RKO (cell line): ENCODE measurements at regions not wholly inside any gene's neighbourhood (a gene's known extent, or its start where the extent isn't known, plus 50 kb on each side); places are given as distances from the start of the nearest gene placed in this dataset.
"Not testable (repeated sequence)": the region's sequence is repeated elsewhere in the genome, so short reads cannot be mapped to it uniquely, and the experiment has no call there.

Experiments used
- DNase-seq: peaks from one replicate; pipeline ENCODE4 v3.0.0-alpha.2; 2016; ENCODE audit warnings: low spot score

DNA sequence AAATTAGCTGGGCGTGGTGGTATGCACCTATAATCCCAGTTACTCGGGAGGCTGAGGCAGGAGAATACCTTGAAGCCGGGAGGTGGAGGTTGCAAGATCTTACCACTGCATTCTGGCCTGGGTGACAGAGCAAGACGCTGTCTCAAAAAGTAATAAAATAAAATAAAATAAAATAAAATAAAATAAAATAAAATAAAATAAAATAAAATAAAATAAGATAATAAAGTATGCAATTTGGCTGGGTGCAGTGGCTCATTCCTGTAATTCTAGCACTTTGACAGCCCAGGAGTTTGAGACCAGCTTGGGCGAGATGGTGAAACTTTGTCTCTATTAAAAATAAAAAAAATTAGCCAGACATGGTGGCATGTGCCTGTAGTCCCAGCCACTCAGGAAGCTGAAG lies 85.6 kb upstream of the XPO1 start:
- DNase-seq, result no peak

DNA sequence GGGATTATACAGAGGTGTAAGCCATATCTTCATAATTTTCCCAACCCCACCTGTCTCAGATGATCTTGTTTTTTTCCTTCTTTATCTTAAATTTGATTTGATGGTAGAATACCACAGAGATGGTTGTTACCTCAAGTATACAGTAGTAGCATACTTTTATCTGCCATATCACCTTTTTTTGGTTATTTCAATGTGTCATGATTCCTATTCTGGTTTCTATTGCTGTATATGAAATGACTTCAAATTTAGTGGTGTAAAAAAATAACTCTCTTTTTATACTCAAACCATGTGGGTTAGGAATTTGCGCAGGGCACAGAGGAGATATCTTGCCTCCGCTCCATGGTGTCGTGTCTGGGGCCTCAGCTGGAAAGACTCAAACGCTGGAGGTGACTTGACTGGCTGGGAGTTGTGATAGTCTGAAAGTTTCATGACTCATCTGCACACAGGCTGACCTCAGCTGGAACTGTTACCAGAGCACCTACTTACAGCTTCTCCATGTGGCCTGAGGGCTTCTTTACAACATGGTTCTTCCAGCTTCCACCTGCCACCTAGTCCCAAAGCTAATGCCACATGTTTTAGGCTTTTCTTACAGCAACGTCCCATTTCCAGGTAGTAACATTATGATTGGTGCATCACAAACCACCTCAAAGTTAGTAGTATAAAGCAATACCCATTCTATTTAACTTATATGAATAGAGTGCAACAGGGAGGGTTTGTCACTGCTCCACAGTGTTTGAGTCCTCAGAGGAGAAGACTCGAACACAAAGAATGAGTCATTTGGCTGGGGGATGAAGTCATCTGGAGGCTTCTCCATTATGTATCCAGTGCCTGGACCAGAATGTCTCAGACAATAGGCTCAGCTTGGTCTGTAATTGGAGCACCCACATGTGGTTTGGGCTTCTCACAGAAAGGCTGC lies 82.3 kb upstream of the XPO1 start:
- DNase-seq, result peak; percentile 68

DNA sequence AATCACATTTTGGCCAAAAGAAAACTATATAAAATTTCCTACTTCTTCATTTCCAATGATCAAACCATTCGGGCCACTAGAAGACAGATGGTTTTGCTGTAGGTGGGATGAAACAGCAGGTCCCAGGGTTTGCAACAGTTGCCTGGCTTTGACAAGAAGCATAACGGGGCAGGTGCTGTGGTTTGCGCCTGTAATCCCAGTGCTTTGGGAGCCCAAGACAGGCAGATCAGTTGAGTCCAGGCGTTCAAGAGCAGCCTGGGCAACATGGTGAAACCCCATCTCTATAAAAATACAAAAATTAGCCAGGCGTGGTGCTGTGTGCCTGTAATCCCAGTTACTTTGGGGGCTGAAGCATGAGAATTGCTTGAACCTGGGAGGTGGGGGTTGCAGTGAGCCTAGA lies 81.4 kb upstream of the XPO1 start:
- DNase-seq, result no peak

DNA sequence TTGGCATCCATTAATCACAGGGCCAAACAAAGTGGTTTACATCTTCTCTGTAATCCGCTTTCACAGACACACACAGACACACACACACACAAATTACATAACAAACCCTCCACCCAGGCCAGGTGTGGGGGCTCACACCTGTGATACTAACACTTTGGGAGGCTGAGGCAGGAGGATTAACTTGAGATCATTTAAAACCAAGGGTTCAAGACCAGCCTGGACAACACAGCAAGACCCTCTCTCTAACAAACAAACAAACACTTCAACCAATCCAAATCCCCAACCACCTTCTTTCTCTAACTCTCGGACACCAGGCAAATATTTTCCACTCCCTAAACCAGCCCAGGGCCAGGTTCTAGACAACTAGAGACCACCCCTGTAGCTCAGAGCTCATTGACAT lies 79.5 kb upstream of the XPO1 start:
- no peak for DNase-seq

DNA sequence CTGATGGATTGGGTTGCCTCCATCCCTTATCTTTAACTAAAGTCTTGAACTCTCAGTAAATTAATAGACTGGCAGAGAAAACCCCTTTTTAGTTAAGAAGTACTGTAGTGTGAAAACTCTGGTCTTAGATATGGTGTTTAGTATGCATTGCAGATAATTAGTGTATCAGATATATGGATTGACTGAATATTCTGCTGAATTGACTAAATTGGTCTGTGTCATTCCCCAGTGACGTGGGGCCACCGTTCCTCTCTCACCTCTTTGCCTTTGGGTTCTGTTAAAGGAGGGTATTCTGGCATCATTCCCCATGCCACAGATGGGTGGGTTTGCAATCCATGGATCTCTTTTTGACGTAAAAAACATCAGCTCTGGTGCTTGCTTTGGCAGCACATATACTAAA lies 67.1 kb upstream of the XPO1 start:
- no peak for DNase-seq

DNA sequence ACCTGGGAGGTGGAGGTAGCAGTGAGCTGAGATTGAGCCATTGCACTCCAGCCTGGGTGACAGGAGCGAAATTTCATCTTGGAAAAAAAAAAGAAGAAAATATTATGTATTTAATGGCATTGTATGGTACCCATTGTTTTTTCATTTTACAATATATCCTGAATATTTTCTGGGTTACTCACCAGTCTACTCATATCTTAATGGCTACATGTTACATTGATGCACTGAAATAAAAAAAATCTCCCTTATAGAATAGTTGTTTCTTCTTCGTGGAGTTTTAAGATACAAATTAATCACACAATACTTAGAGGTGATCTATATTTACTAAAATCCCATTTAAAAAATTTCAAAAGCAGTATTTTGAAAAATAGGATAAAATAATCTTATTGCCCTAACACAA lies 66.3 kb upstream of the XPO1 start:
- DNase-seq, result peak; percentile 19

DNA sequence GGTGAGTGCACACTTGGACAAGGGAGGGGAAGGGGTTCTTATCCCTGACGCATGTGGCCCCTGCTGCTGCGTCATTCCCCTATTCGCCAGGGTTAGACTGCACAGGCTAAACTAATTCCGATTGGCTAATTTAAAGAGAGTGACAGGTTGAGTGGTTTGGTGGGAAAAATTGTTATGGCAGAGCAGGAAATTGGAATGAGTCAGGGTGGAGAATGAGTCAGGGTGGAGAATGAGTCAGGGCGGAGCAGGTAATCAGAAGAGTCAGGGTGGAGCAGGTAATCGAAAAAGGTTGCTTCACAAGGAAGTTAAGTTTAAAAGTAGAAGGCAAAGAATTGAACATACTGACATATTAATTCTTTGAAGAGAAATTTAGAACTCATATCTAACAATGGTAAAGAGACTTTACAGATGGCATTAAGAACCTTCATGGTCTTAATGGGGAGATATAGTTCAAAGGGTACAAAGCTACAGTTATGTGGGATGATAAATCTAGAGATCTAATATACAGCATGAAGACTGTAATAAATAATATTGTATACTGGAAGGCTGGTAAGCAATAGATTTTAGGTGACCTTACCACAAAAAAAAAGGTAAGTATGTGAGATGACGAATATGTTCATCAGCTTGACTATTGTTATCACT lies 60.5 kb upstream of the XPO1 start:
- peak; percentile 63 for DNase-seq

DNA sequence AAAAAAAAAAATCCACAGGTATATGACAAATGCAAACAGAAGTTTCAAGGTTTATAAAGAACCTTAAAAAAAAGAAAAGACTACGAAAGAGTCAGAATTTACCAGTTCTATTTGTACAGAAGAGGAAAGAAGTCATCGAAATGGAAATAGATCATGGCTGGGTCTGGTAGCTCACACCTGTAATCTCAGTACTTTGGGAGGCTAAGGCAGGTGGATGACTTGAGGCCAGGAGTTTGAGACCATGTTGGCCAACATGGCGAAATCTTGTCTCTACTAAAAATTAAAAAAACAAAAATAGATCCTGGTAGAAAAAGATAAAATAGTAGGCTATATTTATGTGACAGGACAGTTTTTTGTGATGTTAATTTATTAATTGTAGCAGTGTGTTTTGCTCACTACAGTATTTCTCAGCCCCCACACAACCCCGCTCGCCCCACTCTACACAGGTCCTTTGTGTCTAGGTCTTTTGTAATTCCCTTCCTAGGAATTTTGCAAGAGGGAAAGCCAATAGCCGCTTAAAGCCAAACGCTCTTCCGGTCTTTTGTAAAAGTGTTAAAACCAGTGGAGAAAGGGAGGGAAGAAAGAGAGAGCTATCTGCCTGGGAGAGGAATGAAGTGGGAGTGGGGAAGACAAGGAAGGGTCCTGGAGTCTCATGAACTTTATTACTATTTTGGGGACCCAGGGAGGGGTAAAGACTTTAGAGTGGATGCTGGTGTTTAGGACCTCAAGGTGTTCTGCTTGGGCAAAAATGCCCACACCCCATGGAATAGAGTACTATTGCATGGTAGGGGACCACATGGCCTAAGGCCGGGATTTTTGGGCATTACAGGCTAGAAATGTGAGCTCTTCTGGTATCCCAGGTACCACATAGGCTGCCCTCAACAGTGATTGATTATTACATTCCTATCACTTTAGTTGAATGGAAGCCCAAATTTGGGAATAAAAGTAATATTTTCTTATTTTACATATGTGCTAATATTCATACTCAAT lies 59.4 kb upstream of the XPO1 start:
- no peak for DNase-seq

DNA sequence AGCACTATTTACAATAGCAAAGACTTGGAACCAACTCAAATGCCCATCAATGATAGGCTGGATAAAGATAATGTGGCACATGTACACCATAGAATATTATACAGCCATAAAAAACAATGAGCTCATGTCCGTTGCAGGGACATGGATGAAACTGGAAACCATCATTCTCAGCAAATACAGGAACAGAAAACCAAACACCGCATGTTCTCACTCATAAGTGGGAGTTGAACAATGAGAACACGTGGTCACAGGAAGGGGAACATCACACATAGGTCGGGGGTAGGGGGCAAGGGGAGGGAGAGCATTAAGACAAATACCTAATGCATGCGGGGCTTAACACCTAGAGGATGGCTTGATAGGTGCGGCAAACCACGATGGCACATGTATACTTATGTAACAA lies 56.0 kb upstream of the XPO1 start:
- DNase-seq, result not testable (repeated sequence)

DNA sequence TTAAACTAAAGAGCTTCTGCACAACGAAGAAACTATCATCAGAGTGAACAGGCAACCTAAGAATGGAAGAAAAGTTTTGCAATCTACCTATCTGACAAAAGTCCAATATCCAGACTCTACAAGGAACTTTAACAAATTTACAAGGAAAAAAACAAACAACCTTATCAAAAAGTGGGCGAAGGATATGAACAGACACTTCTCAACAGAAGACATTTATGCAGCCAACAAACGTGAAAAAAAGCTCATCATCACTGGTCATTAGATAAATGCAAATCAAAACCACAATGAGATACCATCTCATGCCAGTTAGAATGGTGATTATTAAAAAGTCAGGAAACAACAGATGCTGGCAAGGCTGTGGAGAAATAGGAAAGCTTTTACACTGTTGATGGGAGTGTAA lies 55.5 kb upstream of the XPO1 start:
- DNase-seq, result not testable (repeated sequence)

DNA sequence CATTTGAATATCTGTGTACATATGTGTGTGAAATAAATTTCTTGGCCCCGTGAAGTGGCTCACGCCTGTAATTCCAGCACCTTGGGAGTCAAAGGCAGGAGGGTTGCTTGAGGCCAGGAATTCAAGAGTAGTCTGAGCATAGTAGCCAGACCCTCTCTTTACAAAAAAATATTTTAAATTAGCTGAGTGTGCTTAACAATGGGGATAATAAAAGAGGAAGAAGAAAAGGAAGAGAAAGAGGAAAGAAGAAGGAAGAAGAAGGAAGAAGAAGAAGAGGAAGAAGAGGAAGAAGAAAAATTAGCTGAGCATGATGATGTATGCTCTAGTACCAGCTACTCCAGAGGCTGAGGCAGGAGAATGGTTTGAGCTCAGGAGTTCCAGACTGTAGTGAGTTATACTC lies 52.1 kb upstream of the XPO1 start:
- no peak for DNase-seq

DNA sequence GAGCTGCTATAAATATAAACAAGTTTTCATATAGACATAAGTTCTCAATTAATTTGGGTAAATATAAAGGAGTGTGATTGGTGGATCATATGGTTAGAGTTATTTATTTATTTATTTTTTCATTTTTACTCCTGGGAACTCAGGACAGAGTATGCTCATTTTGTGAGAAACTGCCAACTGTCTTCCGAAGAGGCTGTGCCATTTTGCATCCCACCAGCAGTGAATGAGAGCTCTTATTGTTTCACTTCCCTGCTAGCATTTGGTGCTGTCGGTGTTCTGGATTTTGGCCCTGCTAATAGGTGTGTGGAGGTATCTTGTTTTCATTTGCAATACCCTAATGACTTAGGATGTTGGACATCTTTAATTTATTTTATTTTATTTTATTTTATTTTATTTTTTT lies 50.4 kb upstream of the XPO1 start:
- DNase-seq, result no peak
